Testis (tissue), 2 donors: ENCODE measurements at regions not wholly inside any gene's neighbourhood (a gene's known extent, or its start where the extent isn't known, plus 50 kb on each side); places are given as distances from the start of the nearest gene placed in this dataset.
A peak's percentile ranks its signal among the peaks of the same experiment; 100 is the strongest.
"Not testable (repeated sequence)": the region's sequence is repeated elsewhere in the genome, so short reads cannot be mapped to it uniquely, and the experiment has no call there.

Source experiments
- DNase-seq: peaks from one replicate; pipeline ENCODE4 v3.0.0-alpha.2; 2019
- H3K27ac ChIP-seq, 2 donors: fragments of 200-600 bp; sonication (generic); one replicate each; pipeline ENCODE4 v1.5.1; 2019
- H3K27me3 ChIP-seq: fragments of 200-600 bp; sonication (generic); one replicate; pipeline ENCODE4 v1.5.1; 2019
- H3K36me3 ChIP-seq: fragments of 200-600 bp; sonication (generic); one replicate; pipeline ENCODE4 v1.5.1; 2017; ENCODE audit warnings: low read depth; ENCODE audit errors: missing control alignments
- H3K4me1 ChIP-seq: fragments of 200-600 bp; sonication (generic); one replicate; pipeline ENCODE4 v1.5.1; 2019
- H3K4me3 ChIP-seq, 2 donors: fragments of 200-600 bp; sonication (generic); one replicate each; pipeline ENCODE4 v1.5.1; 2017 to 2019
- H3K9me3 ChIP-seq: fragments of 200-600 bp; sonication (generic); one replicate; pipeline ENCODE4 v1.5.1; 2017
- POLR2A ChIP-seq: fragments of 450-650 bp; IDR thresholded peaks from one replicate; pipeline ENCODE4 v1.6.1; 2017; ENCODE audit warnings: antibody characterized with exemption, mild to moderate bottlenecking, moderate library complexity
- WGBS, 2 donors: methylation state at CpG; one replicate each; pipeline ENCODE4 v1.1.5; 2018; 5-methylcytosine and 5-hydroxymethylcytosine counted together
- intact Hi-C: fragments of 100-400 bp; cut with DNase I; formaldehyde crosslinking; loops from one replicate; pipeline ENCODE4 v1.15.1; 2023; ENCODE audit warnings: low total_unique reads
- TF ChIP-seq, protein P1 (sequence below), 3 experiments: fragments of 450-650 bp in 2 of 3; fragments of 200-600 bp in 1 of 3; sonication (generic) in 1 of 3; IDR thresholded peaks; one replicate each; pipeline ENCODE4 v1.5.1; 2016 to 2019; ENCODE audit warnings: antibody characterized with exemption in 3 of 3, mild to moderate bottlenecking in 2 of 3, moderate library complexity in 1 of 3

GRCh38 chr5:126056851-126057622 lies 366.2 kb upstream of the GRAMD2B start:
- H3K27me3 ChIP-seq: no peaks in the 10 kb centered on the region
- TF ChIP-seq, protein P1, sequence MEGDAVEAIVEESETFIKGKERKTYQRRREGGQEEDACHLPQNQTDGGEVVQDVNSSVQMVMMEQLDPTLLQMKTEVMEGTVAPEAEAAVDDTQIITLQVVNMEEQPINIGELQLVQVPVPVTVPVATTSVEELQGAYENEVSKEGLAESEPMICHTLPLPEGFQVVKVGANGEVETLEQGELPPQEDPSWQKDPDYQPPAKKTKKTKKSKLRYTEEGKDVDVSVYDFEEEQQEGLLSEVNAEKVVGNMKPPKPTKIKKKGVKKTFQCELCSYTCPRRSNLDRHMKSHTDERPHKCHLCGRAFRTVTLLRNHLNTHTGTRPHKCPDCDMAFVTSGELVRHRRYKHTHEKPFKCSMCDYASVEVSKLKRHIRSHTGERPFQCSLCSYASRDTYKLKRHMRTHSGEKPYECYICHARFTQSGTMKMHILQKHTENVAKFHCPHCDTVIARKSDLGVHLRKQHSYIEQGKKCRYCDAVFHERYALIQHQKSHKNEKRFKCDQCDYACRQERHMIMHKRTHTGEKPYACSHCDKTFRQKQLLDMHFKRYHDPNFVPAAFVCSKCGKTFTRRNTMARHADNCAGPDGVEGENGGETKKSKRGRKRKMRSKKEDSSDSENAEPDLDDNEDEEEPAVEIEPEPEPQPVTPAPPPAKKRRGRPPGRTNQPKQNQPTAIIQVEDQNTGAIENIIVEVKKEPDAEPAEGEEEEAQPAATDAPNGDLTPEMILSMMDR (IDR thresholded peaks at IDR 0.05): no peak
- TF ChIP-seq POLR2A: no peak
- H3K9me3 ChIP-seq: no peaks in the 10 kb centered on the region
- H3K36me3 ChIP-seq: no peaks in the 10 kb centered on the region
- no peak overlapping the region for H3K4me3 ChIP-seq
- no peak for DNase-seq
- intact Hi-C loops: no loop called here
- 82 to 86% methylated on average over 13 of the region's 13 CpGs for WGBS, 2 donors
- H3K4me1 ChIP-seq: no peaks in the 10 kb centered on the region
- no peak overlapping the region for H3K27ac ChIP-seq

- H3K9me3 ChIP-seq, H3K4me1 ChIP-seq, H3K27ac ChIP-seq, H3K4me3 ChIP-seq, intact Hi-C loops, H3K36me3 ChIP-seq, H3K27me3 ChIP-seq: not testable (repeated sequence)
- peak; percentile 17 for DNase-seq
- 82 to 89% methylated on average over 5 of the region's 5 CpGs for WGBS, 2 donors
These were observed 364.8 kb upstream of the GRAMD2B start for GRCh38 chr5:126058392-126058791.

- no peak overlapping the region for H3K27ac ChIP-seq
- H3K27me3 ChIP-seq: no peaks in the 10 kb centered on the region
- no peak for TF ChIP-seq POLR2A
- TF ChIP-seq, protein P1 (IDR thresholded peaks at IDR 0.05): no peak
- H3K4me1 ChIP-seq: no peaks in the 10 kb centered on the region
- WGBS, 2 donors: 0 to 41% methylated on average over 1 of the region's 1 CpG
- H3K36me3 ChIP-seq: no peaks in the 10 kb centered on the region
- DNase-seq: no peak
- no peak overlapping the region for H3K4me3 ChIP-seq
- intact Hi-C loops: no loop called here
- H3K9me3 ChIP-seq: no peaks in the 10 kb centered on the region
These were observed 360.6 kb upstream of the GRAMD2B start for GRCh38 chr5:126062398-126063221.

GRCh38 chr5:126065061-126065460 lies 358.1 kb upstream of the GRAMD2B start:
- H3K9me3 ChIP-seq: no peaks in the 10 kb centered on the region
- intact Hi-C loops: no loop called here
- H3K36me3 ChIP-seq: no peaks in the 10 kb centered on the region
- TF ChIP-seq, protein P1 (IDR thresholded peaks at IDR 0.05): no peak
- TF ChIP-seq POLR2A: no peak
- no peak overlapping the region for H3K27ac ChIP-seq
- no peaks in the 10 kb centered on the region for H3K4me1 ChIP-seq
- DNase-seq: no peak
- H3K27me3 ChIP-seq: no peaks in the 10 kb centered on the region
- 88 to 98% methylated on average over 3 of the region's 3 CpGs for WGBS, 2 donors
- H3K4me3 ChIP-seq: no peak overlapping the region

- H3K9me3 ChIP-seq: no peaks in the 10 kb centered on the region
- no peaks in the 10 kb centered on the region for H3K27me3 ChIP-seq
- WGBS, 2 donors: 78 to 90% methylated on average over 4 of the region's 4 CpGs
- H3K4me3 ChIP-seq: no peak overlapping the region
- intact Hi-C loops: no loop called here
- TF ChIP-seq POLR2A: no peak
- TF ChIP-seq, protein P1 (IDR thresholded peaks at IDR 0.05): no peak
- no peaks in the 10 kb centered on the region for H3K36me3 ChIP-seq
- DNase-seq: no peak
- H3K4me1 ChIP-seq: no peaks in the 10 kb centered on the region
- H3K27ac ChIP-seq: no peak overlapping the region
These were observed 356.4 kb upstream of the GRAMD2B start for GRCh38 chr5:126066836-126067235.
